Eye (tissue), 1 donor: ENCODE measurements at regions not wholly inside any gene's neighbourhood (a gene's known extent, or its start where the extent isn't known, plus 50 kb on each side); places are given as distances from the start of the nearest gene placed in this dataset.

Experiments
- DNase-seq: peaks from one replicate; pipeline ENCODE4 v3.0.0-alpha.2; 2015

DNA sequence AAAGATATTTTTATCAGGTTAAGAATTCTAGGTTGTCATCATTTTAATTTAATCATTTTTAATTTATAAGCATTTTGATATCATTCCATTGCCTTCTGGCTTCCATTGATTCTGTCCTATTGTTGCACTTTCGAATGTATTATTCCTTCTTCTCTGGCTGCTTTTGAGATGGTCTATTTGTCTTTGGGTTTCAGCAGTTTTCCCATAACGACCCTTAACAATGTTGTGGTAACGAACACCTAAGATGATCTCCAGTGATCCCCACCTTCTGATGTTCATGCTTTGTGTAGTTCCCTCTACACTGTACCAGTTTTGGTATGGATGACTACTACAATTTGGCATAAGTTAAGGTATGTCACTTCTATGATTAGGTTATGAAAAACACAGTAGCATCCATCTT lies 59.9 kb downstream of the MINAR1 start:
- DNase-seq = no peak

DNA sequence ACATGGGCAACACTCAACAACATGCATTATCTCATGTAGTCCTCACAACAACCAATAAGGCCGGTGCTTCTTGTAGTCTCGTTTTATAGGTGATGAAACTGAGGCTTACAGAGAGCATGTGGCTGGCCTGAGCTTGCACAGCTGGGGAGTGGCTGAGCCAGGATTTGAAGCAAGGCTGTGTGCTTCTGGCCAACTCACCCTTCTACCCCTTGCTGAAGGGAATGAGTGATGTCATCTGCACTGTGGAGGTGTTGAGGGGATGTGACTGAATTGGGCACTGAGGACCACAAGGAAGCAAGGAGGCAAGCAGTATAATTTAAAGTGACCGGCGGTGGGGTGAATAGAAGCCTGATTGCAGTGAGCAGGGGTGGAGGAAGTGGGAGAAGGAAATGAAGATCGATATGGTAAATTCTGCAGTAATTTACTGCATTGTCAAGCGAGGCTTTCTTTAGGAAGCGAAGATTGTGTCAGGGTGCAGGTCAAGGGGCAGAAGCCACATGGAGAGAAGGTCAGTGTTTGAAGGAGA lies 62.3 kb downstream of the MINAR1 start:
- no peak for DNase-seq

DNA sequence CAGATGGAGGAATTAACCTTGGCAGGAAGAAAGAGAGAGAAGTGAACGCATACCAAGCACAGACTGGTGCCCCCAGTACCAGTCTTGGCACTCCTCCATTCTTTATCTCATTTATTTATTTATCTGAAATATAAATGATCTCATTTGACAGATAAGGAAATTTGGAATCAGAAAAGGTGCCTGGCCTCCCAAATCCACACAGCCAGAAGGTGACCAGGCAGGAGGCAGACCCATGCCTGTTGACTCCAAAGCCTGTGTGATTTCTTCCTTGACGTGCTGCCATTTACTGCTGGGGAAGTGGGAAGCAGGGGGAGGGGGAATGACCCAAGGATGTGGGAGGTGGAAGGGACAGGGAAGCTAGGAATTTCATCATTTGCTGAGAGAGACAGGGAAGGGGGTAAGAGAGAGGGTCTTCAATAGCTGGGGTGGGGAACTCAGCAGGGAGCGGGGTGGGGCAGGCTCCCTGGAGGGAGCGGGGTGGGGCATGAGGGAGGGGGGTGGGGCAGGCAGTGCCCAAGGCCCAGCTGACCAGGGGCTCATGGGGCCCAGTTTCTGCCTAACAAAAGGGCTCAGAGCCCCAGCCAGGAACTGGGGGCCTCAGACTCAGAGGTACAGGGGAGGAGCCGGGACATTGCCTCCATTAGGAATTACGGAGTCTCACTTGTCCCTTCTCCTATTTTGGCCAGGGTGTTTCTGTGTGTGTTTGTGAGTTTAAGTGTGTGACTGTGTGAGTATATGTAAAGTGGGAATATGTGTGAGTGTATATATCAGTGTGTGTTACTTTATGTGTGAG lies 63.0 kb downstream of the MINAR1 start:
- no peak for DNase-seq

DNA sequence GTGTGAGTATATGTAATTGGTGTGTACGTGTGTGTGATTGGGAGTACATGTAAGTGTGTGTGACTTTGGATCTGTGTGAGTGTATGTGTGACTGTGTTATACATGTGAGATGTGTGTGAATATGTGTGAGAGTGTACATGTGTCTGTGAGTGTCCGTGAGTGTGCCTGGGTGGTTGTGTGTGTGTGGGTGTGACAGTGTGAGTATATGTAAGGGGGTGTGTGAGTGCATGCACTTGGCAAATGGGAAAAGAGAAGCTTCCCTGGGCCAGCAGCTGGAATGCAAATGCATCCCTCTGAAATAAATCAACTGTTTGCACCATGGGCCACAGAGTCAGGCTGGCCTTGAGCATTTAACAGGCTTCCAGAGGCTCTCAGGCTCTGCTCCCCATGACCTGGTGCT lies 63.6 kb downstream of the MINAR1 start:
- no peak for DNase-seq

DNA sequence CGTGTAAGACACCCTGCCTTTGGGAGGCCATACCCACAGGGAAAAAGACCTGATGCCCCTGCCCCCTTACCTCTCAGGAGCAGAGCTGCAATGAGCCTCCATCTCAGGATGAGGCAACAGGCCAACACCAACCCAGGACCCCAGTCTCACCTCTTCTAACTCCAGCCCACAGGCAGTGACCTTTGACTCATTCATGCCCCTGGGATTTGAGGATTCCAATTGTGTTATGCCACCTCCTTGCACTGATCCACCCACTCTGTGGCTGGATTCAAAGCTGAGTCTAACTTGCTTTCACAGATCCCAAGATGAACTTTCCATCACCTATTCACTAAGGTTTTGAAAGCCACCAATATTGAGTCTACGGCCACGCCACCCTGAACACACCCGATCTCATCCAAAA lies 64.7 kb downstream of the MINAR1 start:
- no peak for DNase-seq

DNA sequence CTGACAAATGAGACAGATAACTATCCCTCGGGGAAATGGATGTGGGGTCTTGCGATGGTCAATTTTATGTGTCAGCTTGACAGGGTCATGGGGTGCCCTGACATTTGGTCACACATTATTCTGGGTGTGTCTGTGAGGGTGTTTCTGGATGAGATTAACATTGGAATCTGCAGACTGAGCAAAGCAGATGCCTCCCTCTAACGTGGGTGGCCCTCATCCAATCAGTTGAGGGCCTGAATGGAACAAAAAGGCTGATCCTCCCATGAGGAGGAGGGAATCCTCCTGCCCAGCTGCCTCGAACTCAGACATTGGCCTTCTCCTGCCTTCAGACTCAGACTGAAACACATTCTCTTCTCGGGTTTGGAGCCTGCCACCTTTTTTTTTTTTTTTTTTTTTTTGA lies 69.0 kb downstream of the MINAR1 start:
- DNase-seq = no peak

- DNase-seq = no peak
Observed at GRCh38 chr15:79505956-79506355, 73.8 kb downstream of the MINAR1 start.

DNA sequence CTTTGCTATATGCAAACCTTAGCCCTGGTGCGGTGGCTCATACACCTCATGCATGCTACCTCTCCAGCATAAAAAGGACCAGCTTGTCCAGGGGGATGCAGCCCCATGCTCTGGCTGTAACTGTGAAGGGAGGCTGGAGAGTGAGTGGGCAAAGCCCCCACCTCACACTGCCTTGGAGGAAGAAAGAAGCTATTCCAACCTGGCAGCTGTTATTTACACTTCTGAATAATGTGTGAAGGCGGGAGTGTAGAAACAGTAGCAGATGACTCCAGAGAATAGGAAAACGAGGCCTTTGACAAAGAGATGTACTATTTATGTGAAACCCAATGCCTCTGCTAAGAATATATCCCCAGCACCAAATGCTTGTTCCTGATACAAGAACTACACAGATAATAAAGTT lies 80.7 kb downstream of the MINAR1 start:
- peak; percentile 24 for DNase-seq

DNA sequence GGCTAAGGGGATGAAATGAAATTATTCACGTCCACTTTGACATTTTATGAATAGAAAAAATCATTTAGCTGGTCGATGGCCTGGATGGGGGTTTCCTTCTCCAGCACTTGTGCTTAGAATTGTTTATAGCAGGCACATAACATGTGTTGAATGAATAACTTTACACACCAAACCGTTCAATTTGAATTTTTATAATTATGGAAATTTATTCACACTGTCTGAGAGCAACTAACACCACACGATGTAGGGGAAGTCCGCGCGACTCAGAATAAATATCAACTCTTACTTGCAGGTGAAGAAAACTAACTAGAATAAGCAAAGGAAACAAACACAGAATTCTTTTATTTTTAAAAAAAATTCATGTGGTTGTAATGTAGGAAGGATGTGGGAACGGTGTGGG lies 81.3 kb downstream of the MINAR1 start:
- no peak for DNase-seq

GRCh38 chr15:79513940-79514339 lies 81.8 kb downstream of the MINAR1 start:
- no peak for DNase-seq

DNA sequence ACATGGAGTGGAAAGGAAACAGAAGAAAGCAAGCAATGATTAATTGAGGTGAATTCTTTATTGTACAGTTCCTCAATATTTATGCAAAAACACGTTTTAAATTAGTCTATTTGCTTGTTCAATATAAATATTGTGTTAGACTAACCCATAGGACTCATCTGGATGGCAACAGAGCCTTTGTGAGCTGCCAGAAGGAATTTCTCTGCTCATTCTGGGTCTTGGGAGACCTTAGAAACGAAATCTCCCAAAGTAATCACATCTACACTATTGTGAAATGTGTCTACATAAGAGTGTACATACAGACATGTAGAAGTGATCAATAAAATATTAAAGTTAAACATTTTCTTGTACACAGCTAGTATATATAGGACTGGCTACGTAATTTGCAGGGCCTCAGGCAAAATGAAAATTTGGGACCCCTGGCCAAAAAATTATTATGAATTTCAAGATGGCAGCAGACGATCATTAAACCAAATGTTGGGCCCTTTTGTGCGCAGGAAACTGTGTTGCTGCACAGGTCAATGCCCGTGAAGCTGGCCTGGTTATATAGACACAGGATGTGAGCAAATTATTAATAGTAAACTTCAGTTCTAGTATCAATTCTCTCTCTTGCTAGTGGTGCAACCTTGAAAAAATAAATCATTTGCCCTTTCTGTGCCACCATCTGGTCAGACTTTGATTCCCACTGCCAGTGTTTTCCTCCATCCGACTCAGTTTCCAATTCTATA lies 83.3 kb downstream of the MINAR1 start:
- DNase-seq = no peak

DNA sequence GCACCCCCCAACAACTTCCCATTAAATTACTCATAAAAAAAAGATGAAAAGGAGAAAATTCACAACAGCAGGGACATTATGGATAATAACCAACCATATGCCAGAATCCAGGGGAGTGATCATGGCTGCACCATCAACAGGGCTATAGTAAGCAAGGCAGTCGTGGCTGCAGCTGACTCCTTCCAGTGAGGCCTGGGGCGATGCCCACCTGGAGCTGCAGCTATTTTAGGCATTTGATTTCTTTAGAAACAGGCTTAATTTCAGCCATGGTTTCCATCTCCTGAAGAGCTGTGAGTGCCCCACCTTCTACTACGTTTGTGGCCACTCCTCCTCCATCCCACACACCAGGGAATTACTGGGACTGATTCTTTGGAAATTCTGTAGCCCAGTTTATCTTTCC lies 84.0 kb downstream of the MINAR1 start:
- DNase-seq = no peak

DNA sequence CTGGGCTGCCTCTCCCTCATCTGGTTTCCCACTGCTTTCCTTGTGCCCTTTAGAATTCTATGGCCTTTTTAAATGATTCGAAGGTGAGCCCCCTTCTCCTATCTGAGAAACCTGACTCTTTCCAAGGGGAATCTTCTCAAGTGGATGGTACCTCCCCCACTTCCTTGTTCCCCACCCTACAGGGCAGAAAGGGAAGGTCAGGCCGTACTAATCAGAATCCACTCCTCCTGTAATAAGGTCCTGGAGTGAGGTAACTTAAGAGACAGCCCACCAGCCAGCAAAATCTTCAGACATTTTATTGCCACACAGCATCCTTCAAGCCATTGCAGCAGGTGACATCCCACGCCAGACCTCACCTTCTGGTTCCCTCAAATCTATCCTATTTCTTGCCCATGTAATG lies 84.5 kb downstream of the MINAR1 start:
- no peak for DNase-seq

DNA sequence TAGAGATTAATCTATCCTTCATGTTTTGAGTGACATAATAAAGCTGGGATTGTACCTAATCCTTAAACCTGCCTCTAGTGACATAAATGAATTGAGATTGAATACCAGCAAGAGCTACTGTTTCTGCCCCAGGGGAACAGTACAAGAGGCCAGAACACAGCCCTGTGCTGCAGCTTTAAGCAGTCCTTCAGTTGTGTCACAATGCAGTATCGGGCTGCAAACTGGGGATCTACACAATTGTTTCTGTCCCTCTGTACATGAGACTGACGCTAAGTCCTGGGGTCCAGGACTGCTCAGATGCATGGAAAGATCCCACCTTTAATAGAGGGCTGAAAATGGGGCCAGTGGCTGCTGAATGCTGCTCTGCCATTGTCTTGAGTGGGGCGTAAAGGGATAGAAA lies 87.5 kb downstream of the MINAR1 start:
- no peak for DNase-seq

DNA sequence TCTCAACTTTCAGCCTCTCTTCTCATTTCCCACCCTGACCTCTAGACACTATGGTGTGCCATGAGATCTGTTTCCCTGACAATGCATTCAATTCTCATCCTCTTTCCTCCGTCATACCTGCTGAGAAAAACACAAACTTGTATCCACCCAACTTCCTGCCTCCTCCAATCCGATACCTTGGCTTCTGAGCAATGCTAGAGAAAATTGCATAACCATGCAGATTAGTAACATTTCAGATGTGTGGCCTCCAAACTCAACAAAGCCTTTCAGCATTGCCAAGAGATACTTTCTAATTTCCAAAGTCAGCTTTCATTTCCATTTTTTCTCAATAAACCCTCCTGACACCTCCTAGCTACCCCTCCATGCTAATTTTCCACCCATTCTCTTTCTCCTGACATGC lies 88.5 kb downstream of the MINAR1 start:
- DNase-seq = no peak

GRCh38 chr15:79522656-79523055 lies 90.5 kb downstream of the MINAR1 start:
- DNase-seq = no peak

- DNase-seq = no peak
Observed at GRCh38 chr15:79523266-79523665, 91.1 kb downstream of the MINAR1 start.

DNA sequence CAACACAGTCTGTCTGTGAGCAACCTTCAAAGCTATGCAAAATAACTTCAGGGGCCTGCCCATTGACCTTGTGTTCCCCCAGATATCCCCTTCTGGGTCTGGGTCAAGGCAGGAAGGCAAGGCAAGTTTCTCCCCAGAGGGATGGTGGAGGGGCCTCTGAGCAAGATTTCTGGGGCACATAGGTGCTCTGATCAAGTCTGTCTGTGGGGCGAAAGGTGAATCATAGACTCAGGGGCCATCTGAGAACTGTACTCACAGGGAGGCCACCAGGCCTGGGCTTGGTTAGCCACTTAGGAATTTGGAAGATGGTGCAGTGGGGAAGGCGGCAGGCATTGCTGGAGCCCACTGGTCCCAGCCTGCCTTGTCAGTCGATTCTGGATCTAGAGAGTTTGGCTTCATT lies 92.4 kb downstream of the MINAR1 start:
- DNase-seq = no peak

DNA sequence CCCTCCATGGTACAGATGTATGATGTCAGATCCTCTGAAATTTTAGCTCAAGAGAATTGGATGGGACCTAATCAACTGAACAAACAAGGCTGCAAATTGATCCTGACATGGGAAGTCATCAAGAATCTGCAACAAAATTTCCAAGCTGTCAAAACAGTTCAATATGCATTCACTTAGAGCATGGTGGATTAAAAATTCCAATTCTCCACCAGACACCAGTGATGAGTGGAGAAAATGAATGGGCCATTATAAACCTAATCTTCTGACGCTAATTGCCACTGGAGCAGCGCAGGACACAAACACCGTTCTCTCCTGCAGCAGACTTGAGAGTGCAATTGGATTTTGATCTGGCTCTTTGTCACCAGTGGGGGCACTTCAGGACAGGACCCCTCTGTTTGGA lies 94.2 kb downstream of the MINAR1 start:
- DNase-seq = peak; percentile 80

GRCh38 chr15:79527821-79528220 lies 95.7 kb downstream of the MINAR1 start:
- no peak for DNase-seq

DNA sequence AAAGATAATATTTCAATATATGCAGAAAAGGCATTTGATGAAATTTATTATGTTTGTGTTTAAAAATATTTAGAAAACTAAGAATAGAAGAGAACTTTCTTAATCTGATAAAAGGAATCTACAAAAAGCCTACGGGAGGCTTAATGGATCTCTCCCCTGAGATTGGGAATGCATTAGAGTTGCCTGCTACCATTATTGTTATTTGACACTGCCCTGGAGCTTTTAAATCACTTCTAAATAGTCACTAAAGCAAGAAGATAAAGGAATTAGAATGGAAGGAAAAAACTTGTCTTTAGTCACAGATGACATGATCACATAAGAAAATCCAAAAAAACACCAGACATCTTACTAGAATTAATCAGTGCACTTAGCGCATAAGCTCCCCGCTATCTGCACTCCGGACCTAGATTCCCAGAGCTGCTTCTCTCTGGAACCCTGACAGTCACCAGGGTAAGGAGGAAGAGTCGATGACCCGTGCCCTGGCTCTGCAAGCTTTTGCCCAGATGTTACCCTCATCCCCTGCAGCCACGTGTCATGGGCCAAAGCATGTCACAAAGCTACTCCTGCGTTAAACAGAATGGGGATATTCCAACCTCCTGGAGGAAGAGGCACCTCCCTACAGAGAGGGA lies 97.1 kb downstream of the MINAR1 start:
- DNase-seq = peak; percentile 61

GRCh38 chr15:79535536-79535935 lies 103.4 kb downstream of the MINAR1 start:
- no peak for DNase-seq

- no peak for DNase-seq
Observed at GRCh38 chr15:79538527-79538926, 106.4 kb downstream of the MINAR1 start.

- no peak for DNase-seq
Observed at GRCh38 chr15:79539401-79539800, 107.3 kb downstream of the MINAR1 start.
